GM19240 (cell line): ENCODE measurements at regions not wholly inside any gene's neighbourhood (a gene's known extent, or its start where the extent isn't known, plus 50 kb on each side); places are given as distances from the start of the nearest gene placed in this dataset.

Experiments
- DNase-seq: peaks from one replicate; pipeline ENCODE4 v3.0.0; 2011; ENCODE audit warnings: low spot score; ENCODE audit not compliant: insufficient read length

GRCh38 chr2:181304011-181304844 is 153.0 kb upstream of the ITGA4 start:
- DNase-seq = no peak

DNA sequence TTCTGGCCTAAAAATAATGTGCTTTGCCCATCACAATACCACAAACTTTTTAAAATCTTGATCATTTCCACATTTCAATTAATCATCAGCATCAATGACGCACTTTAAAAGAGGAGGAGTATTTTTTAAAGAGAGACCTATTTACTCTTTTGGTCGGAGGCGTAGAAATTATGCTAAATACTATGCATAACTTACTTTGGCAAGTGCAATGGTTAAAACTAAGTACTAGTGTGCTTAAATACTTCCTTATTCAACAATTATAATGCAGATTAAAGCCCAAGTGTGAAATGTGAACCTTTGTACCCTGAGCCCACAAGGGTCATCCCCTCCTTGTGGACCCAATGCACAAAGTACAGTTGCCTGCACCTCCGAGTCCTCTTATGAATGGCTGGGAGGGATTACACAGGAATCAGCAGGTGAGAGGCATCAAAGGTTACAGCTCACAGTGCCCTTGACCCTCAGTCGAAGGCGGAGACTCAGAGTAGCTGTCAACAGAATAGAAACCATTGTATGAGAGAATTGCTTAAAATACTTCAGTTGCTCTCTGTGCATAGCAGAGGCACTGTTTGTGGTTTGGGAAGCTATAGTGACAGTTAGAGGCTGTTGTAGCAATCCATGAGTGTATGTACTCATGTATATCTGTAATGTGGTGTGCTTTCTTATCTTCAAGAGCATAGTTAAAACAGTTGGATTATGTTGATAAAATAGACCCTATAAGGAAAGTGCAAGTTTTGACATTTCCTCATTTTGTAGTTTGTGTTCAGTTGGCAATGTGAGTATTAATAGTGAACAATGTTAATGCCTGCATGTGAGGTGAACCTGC is 151.7 kb upstream of the ITGA4 start:
- DNase-seq = peak; percentile 14

- DNase-seq = no peak
These were observed 150.4 kb upstream of the ITGA4 start for GRCh38 chr2:181306785-181307184.

GRCh38 chr2:181307203-181307991 is 149.8 kb upstream of the ITGA4 start:
- no peak for DNase-seq

DNA sequence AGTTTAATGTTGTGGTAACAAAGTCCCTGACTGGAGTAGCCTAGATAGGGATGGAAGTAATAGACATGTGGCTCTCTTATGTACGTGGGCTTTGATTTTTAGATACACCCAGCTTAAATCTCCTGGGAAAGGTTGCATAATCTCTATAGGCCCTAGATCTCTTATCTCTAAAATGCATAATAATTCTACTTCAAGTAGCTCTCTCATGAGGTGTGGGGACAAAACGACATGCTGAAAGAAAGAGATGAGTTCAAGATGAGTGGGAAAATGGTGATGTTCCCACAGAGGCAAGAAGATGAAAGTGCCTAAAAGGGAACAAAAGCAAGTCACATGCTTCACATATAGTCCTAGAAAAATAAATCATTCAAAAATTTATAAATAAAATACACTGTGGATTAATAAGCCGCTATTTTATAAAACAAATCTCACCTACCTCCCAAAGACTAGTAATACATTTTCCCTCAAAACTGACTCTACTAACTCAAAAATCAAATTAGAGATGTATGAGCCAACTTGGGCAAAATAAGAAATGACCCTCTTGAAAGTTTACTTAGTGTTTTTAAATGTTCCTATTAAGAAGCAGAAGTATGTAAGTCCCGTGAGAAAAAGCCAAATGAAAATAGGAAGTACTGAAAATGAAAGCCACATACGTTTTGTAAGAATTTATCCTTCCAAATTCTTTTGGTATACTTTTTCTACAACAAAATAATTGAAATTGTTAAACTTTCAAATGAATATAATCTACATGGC is 148.2 kb upstream of the ITGA4 start:
- DNase-seq = no peak

DNA sequence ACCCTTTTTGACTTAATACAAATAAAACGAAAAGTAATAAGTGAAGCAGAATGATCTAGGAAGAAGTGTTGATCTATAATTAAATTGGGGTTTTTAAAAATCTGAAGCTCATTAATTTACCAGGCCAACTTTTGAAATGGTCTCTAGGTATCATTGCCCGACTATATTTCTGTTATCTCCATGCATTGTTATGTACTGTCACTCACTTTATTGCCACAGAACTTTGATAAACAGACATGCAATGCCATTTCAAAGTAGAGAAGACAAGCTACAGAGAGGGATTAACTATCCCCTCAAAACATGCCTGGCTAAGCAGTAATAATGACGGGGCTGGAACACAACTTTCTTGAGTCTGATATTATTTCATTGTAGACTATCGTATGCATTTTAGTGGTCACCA is 147.6 kb upstream of the ITGA4 start:
- DNase-seq = no peak

GRCh38 chr2:181310967-181311366 is 146.2 kb upstream of the ITGA4 start:
- DNase-seq = no peak

DNA sequence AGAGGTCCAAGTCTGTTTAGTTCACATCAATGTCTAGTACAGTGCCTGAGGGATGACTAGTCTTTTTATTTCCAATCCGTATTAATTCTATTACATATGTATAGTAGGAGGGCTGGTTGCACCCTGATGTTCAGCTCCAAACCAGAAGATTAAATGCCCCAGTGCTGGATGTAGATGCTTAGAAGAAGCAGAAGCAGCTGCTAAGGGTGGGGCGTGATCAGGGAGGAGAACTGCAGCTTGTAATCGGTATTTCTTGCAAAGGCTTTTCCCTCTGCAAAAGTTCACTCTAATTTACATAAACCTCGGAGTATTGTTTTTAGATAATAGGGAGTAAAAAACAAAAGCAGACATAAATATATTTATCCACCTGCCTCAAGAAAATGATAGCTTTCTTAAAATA is 145.3 kb upstream of the ITGA4 start:
- no peak for DNase-seq

GRCh38 chr2:181312515-181312927 is 144.7 kb upstream of the ITGA4 start:
- no peak for DNase-seq

GRCh38 chr2:181313845-181314244 is 143.3 kb upstream of the ITGA4 start:
- DNase-seq = no peak

DNA sequence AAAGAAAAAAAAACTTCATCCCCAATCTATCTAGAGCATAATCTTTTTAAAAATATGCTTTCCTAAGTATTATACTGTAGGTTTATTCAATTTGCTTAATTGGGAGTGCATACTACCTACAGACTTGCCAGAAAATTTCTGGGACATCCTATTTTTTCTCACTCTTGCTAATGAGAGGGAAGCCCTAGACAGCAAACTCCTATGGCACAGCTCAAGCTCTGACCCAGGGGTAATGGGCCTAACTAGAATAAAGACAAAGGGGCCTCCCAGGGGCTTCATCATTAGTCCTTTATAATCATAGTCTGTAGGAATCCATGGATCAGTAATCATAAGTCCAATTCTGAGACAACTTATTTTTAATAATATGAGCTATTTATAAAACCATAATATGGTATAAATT is 142.6 kb upstream of the ITGA4 start:
- DNase-seq = no peak

- DNase-seq = no peak
These were observed 139.7 kb upstream of the ITGA4 start for GRCh38 chr2:181317511-181317910.

GRCh38 chr2:181318504-181319280 is 138.5 kb upstream of the ITGA4 start:
- DNase-seq = no peak

DNA sequence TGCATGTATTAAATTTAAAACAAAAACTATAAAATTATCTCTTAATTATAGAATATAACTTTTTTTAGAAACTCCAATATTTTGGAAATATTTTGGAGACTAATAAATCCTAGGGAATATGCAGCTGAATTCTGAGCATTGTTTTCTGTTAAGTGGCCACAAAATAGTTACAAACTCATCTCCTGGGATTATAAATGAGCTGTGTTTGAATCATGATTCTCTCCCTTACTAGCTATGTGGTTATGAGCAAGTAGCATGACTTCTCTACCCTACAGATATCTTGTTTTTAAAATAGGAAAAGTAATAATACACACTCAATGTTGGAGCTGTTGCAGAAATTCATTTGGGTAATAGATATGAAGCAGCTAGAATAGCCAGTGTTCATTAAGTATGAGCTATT is 137.9 kb upstream of the ITGA4 start:
- DNase-seq = no peak

DNA sequence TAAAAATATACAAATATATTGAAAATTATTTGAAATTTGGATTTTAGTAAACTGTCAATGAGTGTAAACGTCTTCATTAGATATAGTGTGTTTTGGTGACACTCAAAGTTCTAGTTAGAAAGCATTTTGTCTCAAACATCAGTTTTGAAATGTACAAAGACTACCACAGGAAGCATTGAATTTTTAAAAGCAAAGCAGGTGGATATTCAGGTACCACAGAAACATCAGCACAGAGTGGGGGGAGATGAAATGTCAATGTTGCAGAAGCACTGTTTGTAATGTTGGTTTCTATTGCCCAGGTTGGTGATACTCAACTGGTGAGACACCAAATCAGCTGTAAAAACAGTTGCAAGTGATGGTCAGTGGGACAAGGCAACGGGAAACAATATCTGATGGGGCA is 136.5 kb upstream of the ITGA4 start:
- no peak for DNase-seq

GRCh38 chr2:181324912-181325311 is 132.3 kb upstream of the ITGA4 start:
- DNase-seq = no peak

DNA sequence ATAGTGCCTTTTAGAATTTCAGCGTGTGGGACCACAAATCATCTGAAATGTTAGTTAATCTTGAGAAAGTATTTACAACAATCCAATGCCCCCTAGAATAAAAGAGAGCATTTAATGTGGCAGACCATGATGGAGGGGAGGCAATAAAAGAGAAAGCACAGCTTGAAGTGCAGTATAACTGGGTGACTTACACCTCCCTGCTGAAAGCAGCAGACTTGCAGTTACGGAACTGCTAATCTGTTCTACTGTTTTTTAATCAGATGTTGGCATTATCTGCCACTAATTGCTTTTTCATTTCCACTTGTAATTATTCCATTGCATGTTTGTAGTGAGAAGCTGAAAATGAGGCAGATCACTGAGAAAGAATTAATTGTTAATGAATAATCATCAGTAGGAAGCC is 130.5 kb upstream of the ITGA4 start:
- DNase-seq = no peak

GRCh38 chr2:181330286-181330685 is 126.9 kb upstream of the ITGA4 start:
- no peak for DNase-seq

GRCh38 chr2:181332044-181332605 is 125.1 kb upstream of the ITGA4 start:
- no peak for DNase-seq
